ENCODE measurements at regions not wholly inside any gene's neighbourhood (a gene's known extent, or its start where the extent isn't known, plus 50 kb on each side); places are given as distances from the start of the nearest gene placed in this dataset.

DNA sequence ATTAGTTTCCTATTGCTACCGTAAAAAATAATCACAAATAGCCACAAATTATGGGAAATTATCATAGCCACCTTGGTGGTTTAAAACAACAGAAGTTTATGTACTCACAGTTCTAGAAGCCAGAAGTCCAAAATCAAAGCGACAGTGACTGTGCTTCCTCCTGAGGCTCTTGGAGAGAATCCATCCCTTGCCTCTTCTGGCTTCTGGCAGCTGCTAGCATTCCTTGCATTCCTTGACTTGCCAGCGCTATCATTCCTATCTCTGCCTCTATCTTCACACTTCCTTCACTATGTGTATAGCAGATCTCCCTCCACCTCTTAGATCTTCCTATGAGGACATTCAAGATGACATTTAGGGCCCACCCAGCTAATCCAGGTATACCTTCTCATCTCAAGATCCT lies 180.1 kb upstream of the USP25 start:
- Histone ChIP-seq H3K4me1 (no peaks in the 10 kb centered on the region), H3K36me3 (no peaks in the 10 kb centered on the region), H3K9me3 (no peaks in the 10 kb centered on the region)

DNA sequence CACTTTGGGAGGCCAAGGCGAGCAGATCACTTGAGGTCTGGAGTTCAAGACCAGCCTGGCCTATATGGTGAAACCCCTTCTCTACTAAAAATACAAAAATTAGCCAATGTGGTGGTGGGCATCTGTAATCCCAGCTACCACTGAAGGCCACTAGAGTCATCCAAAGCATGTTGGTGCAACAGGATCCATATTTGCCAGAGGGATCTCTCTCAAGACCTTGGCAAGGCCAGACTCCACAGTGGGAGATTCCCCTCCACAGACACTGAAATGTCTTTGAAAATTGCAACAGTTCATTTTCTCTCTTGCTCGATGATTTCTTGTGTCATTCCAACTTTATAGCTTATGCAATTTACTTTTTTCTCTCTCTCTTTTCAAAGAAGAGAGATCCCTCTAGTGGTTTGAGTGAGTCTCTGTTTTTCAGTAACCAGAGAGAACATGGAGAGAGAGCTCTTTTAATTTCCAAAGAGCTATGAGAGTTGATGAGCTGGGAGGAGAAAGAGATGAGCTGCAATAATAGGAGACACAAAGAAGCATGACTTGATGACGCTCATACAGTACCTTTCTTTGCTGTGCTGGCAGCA lies 176.8 kb upstream of the USP25 start:
- TF ChIP-seq, protein P1, sequence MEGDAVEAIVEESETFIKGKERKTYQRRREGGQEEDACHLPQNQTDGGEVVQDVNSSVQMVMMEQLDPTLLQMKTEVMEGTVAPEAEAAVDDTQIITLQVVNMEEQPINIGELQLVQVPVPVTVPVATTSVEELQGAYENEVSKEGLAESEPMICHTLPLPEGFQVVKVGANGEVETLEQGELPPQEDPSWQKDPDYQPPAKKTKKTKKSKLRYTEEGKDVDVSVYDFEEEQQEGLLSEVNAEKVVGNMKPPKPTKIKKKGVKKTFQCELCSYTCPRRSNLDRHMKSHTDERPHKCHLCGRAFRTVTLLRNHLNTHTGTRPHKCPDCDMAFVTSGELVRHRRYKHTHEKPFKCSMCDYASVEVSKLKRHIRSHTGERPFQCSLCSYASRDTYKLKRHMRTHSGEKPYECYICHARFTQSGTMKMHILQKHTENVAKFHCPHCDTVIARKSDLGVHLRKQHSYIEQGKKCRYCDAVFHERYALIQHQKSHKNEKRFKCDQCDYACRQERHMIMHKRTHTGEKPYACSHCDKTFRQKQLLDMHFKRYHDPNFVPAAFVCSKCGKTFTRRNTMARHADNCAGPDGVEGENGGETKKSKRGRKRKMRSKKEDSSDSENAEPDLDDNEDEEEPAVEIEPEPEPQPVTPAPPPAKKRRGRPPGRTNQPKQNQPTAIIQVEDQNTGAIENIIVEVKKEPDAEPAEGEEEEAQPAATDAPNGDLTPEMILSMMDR (IDR thresholded peaks at IDR 0.05) = peak in 6 of 12 donors; percentile 10 to 37 (median 23)
- TF ChIP-seq POLR2A (IDR thresholded peaks at IDR 0.05) = no peak

More for the DNA sequence above, 180.1 kb upstream of the USP25 start:
- intact Hi-C loops (cut with DNase I) = no loop called here
- ATAC-seq = no peak
- 40 to 50% (median 43%) methylated on average over 3 of the region's 3 CpGs for WGBS, 4 donors
- Histone ChIP-seq H3K4me3 (no peak overlapping the region), H3K27ac (no peak overlapping the region), H3K27me3 (no peaks in the 10 kb centered on the region)
- no peak for DNase-seq
- TF ChIP-seq, protein P1 (IDR thresholded peaks at IDR 0.05) = no peak
- no peak for TF ChIP-seq POLR2A (IDR thresholded peaks at IDR 0.05)

DNA sequence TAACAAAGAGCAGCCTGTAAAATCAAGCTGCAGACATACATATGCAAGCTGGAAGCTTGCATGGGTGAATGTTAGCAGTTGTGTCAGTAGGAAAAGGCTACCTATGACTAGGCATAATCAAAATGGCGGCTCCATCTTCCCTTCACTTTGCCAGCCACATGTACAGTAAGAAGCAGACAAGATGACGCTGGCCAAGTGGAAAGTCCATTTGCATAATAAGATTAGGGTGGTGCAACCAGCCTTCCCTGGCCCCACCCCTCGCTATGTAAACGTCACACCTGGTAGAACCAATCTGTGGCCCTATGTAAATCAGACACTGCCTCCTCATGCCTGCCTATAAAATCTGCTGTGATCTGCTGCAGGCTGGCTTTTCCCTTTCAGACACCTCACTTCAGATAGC lies 171.9 kb upstream of the USP25 start:
- WGBS, 4 donors = 83 to 91% (median 86%) methylated on average over 4 of the region's 4 CpGs
- Histone ChIP-seq H3K36me3 (no peaks in the 10 kb centered on the region), H3K4me1 (no peaks in the 10 kb centered on the region), H3K9me3 (peaks cover 0 to 10% (median 0%) of the 10 kb centered on the region in 12 donors), H3K4me3 (no peak overlapping the region), H3K27me3 (no peaks in the 10 kb centered on the region), H3K27ac (no peak overlapping the region)
- DNase-seq = no peak
- ATAC-seq = no peak
- intact Hi-C loops (cut with DNase I) = no loop called here
- no peak for TF ChIP-seq POLR2A (IDR thresholded peaks at IDR 0.05)
- TF ChIP-seq, protein P1 (IDR thresholded peaks at IDR 0.05) = no peak

More for the DNA sequence above, 176.8 kb upstream of the USP25 start:
- ATAC-seq = no peak
- WGBS, 4 donors = 53 to 73% (median 63%) methylated on average over 2 to 3 of the region's 3 CpGs
- DNase-seq = no peak
- Histone ChIP-seq H3K27me3 (no peaks in the 10 kb centered on the region), H3K9me3 (peaks cover 0 to 10% (median 0%) of the 10 kb centered on the region in 12 donors), H3K36me3 (no peaks in the 10 kb centered on the region), H3K4me3 (no peak overlapping the region), H3K27ac (no peak overlapping the region), H3K4me1 (no peaks in the 10 kb centered on the region)
- intact Hi-C loops (cut with DNase I) = no loop called here

DNA sequence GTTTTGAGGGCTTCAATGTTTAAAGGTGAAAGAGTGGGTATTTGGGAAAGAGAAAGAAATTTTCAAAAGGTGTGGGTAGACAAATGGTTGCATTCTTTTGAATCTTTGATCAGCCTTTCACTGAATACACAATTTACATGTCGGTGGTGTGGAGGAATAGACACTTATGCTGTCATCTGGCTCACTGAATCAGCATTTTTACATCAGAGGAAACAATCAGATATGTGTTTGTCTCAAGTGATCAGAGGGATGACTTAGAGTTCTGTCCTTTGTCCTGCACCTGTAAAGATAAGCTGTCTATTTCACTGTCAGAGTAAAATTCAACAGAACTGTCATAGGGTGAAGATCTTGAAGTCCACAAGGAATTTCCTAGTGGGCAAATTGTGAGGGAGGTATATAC lies 170.9 kb upstream of the USP25 start:
- Histone ChIP-seq H3K36me3 (no peaks in the 10 kb centered on the region), H3K4me1 (no peaks in the 10 kb centered on the region), H3K27ac (no peak overlapping the region), H3K4me3 (no peak overlapping the region), H3K9me3 (peaks cover 0 to 10% (median 0%) of the 10 kb centered on the region in 12 donors), H3K27me3 (no peaks in the 10 kb centered on the region)
- intact Hi-C loops (cut with DNase I) = no loop called here
- DNase-seq = no peak
- TF ChIP-seq, protein P1 (IDR thresholded peaks at IDR 0.05) = no peak
- no peak for TF ChIP-seq POLR2A (IDR thresholded peaks at IDR 0.05)
- 39 to 75% (median 55%) methylated on average over 1 of the region's 1 CpG for WGBS, 4 donors
- ATAC-seq = no peak

All from heart left ventricle (tissue), 16 donors.